Left forelimb (tissue), 1 donor: ENCODE measurements at regions not wholly inside any gene's neighbourhood (a gene's known extent, or its start where the extent isn't known, plus 50 kb on each side); places are given as distances from the start of the nearest gene placed in this dataset.
A peak's percentile ranks its signal among the peaks of the same experiment; 100 is the strongest.

Experiments
- DNase-seq: peaks from one replicate; pipeline ENCODE4 v3.0.0-alpha.2; 2018; ENCODE audit warnings: low spot score

DNA sequence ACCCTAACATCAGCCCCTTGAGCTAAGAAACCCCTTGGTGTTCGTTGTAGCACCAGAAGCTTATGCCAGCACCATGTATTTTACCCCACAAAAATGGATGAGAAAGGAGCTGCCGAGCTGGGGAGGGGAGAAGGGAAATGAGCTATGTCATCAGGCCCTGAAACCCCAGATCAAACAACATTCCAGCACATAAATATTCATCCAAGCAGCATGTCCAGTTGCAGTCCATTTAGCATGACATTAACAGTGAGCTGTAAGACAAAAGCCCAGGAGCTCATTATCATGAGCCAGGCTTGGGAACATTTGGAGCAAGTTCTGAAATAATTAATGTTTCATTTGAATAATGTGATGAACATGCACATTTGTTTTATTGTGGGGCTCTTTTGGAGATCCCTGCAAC is 630.1 kb upstream of the TMEM132C start:
- DNase-seq, result no peak

DNA sequence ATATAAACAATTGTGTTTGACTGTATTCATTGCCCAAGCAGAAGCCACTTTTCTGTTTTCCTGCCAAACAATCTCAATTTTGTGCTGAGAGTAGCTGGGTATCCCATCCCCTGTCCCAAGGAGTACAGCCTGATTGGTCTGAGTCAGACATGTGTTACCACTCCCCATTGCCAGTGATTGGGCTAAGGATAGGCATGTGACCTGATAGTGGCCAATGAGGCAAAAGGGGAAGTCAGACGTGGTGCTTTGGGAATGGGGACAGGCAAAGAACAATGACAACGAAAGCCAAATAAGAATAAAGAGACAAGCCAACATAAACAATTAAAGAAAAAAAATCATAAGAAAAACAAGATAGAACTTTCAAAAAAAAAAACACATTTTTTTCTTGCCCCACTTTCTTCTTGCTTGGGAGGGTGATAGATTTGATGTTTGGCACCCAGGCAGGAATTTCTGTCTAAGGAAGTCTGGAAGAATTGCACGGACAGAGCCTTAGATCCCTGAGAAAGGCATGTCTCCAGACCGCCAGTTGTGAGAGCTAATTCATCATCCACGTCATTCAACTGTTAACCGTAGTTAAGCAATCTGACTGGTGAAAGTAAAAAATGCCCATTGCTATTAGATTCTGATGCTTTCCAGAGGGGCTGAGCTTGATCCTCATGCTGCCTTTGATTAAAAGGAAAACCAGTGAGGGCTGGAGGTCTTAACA is 626.6 kb upstream of the TMEM132C start:
- no peak for DNase-seq

DNA sequence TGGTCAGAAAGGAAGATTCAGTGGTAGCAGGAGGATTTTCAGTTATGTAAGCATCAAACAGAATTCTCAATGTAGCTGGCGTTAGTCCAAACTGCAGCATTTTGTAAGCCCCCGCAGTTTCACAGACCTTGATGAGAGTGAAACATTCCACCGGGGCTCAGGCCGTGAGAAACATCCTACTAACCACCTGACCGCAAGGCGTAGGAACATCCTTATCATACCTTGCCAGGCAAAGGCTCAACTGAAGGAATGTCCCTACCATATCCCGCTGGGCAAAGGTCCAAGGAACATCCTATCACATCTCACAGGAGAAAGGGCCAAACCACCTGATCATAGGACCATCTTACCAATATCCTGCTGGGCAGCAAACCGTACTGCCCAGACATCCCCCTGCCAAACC is 624.8 kb upstream of the TMEM132C start:
- no peak for DNase-seq

DNA sequence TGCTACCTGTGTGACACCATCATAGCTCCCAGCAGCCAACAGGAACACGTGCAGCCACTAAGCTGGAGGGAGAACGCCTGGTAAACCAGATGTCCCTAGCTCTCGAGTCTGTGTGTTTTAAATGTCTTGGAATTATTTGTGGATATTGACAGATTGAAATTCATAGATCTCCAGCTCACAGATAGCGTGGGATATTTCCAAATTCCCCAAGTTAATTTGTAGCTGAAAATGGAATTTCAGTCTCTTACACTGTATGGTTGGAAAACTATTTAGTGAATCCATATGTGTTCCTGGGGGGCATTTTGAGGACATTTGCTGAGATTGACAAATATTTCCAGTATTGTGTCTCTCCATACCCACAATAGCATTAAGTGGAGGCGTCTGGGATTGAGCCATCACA is 618.6 kb upstream of the TMEM132C start:
- DNase-seq, result no peak

DNA sequence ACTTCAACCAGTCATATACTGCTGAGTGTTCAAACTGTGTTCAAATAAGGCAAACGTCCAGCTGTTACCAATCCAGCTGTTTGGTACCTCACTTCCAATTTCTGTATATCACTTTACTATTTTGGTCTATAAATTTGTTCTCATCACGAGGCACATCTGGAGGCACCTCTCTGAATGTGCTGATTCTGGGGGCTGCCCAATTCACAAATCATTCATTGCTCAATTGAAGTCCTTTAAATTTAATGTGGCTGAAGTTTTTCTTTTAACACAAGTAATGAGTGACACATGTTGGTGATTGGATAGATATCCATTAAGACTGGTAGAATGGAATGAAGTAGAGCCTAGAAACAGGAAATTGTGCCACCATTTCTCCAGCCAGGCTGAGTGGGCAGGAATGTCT is 617.0 kb upstream of the TMEM132C start:
- DNase-seq, result no peak

DNA sequence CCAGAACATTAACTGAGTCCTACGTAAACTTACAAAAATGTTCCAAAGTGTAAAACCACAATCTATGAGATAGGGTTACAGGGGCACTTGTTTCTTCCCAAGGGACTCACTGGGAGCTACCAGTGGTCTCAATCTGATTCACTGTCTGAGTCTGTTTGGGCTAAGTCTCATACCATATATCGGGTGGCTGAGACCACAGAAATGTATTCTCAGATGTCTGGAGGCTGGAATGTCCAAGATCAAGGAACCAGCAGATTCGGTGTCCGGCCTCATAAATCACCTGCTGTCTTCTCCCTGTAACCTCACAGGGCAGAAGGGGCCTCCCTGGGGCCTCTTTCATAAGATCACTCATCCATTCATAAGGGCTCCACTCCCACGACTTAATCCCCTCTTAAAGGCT is 616.3 kb upstream of the TMEM132C start:
- no peak for DNase-seq

DNA sequence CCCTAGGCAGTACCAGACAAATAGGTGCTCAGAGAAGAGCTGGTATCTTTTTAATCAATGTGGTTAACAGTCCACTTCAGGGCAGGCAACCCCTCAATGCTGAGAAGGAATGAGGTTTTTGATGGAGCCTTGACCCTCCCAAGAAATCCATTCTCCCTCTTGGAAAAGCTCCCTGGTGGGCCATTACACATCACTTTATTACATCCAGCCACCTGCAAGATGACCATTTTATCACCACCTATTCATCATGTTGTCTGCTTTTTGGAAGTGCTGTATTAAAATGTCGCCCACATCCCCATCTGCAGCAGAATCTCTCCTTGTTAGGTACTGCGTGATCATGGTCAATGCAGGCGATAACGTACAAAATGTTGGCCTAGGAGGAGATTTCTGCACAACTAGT is 614.7 kb upstream of the TMEM132C start:
- no peak for DNase-seq

DNA sequence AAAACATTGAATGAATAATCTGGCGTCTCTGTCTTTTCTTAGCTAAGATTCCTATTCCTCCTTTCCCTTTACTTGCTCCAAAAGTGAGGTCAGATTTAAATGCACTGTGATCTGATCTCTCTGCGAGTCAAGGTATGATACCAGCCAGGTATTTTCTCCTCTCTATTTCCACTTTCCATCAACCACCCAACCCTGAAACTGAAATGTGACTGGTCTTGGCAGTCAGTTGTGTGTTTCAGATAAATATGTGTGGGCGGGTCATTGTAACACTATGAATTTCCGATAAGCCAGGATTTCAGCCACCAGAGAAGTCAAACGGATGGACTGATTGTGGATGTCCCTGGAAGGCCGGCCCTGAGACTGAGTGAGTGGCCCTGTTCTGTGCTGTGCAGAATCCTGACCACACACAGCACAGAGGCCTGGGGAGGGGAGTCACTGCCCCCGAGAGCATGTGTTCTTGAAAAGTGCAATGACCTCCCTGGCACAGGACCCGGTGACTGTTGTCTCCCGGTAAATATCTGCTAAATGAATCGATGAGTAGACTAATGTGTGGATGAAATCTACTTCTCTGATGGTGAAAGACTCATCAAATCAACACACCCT is 612.5 kb upstream of the TMEM132C start:
- no peak for DNase-seq

DNA sequence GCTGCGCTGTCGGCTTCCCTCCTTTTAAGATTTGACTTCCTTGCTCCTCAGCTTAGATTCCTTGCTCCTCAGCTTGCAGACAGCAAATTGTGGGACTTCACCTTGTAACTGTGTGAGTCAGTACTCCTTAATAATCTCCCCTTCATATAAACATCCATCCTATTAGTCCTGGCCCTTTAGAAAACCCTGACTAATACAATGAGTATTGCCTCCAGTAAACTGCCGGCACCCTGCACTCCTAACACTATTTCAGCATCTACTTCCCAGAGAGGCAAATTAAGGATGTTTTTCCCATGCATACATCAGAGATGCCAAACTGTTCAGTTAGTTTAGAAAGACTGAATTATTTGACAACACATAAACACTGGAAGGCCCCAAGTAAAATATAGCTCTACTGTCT is 611.3 kb upstream of the TMEM132C start:
- DNase-seq, result no peak

DNA sequence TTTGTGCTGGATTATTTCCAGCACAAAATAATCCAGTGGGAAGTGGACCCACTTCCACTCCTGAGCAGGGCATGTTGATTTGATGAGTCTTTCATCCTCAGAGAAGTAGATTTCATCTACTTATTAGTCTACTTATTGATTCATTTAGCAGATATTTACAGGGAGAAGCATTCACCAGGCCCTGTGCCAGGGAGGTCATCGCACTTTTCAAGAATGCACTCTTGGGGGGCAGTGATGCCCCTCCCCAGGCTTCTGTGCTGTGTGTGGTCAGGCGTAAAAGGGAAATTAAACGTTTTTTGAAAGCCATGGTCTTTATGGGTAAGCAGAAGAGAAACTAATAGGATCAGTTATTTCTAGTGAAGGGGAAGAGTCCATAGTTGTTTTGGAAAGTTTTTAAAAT is 610.7 kb upstream of the TMEM132C start:
- no peak for DNase-seq

DNA sequence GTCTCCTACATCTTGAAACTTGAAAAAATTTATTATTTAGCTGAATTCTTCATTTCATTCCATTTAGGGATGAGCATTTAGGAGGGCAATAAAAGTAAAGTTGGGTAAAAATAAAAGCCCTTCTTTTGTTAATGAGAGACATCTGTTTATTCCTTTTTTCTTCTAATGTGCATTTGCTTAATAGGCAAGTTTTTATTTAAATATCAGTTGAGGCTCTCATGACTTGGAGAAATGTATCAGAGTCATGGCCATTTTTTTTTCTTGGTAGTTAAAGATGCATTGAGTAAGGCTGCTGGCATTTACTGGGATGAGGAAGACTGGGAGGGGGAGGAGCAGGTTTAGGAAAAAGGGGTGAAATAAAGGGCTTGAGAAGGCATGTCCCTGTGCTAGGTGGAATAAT is 609.9 kb upstream of the TMEM132C start:
- no peak for DNase-seq

DNA sequence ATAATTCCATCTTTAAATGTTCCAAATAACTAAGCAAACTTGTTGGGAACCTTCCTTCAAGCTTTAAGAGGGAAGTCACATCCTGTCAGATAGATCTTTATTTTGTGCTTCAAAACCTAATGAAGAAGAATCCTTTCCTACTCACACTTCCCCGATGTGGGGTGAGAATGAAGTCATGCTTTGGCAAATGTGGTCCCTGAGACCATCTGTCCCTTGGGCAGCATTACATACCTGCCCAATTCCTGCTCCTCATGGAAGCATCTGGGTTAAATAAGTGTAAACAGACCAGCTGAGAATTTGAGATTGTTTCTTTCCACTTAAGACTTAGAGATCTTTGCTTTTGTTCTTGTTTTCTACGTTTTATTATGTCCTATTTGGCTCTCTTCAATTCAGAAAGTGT is 606.0 kb upstream of the TMEM132C start:
- no peak for DNase-seq

DNA sequence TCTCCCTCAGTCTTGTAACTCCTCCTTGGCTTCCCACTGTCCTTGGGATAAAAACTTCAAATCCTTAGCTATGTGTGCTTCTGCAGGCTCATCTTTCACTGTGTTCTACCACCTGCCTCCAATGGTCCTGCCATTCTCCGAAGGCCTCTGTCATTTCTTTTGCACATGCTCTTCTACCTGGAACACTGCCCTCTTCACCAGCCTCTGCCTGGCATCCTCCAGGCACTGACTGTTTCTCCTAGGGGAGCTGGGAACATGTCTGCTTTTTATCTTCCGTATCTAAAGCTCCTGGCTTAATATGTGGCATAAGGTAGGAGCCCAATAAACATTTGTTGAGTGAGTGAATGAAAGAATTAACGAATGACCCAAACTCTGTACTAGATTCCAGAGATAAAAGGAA is 603.3 kb upstream of the TMEM132C start:
- DNase-seq, result no peak

DNA sequence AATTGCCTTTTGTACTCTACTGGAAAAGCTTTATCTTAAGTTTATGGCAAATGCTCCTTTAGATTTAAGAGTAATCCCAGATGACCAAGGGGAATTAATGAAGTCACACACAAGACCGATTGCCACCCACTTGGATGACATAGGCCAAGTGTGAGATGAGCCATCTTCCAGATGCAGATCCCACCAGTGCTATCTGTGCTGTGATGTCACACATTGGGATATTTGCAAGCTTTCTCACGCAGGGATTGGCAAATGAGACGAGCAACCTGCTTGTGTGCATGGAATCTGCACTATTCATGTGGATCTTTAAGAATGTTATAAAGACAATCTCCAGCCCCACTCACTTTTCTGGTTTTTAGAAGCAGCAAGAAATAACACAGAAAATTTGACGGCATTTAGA is 602.1 kb upstream of the TMEM132C start:
- no peak for DNase-seq

DNA sequence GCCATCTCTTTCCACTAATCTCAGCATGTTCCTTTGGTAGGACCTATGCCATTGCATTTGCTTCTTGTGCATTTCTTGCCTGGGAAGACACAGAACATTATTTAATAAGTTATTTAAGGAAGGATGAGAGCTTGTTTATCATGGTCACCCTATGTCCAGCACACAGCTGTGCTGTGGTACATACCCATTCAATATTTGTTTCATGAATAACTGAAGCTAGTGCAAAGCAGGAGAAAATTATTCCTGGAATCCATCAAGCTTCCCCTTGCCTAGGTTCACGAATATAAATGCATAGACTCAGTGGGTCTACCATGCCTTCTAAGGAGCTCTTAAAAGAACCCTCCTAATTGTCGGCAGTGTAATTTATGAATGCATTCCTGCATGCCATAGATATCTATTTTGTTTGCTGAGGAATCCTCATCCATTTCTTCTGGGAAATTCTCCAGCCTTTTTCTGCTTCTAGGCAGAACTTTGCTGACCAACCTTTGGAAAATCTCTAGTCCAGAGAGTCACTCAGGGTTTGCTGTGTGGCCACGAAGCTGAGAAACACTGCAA is 599.8 kb upstream of the TMEM132C start:
- no peak for DNase-seq

DNA sequence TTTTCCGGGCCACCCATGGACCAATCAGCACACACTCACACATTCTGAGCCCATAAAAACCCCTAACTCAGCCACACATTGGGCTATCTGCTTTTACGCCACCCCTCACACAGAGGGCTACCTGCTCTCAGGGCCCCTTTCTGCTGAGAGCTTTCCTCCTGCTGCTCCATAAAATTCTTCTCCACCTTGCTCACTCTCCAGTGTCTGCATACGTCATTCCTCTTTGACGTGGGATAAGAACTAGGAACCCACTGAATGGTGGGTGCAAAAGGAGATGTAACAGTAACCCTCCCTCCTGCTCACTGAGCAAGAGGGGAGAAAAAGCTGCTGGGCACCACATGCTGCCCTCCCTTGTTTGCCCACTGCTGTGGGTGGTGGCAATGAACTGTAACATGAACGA is 596.7 kb upstream of the TMEM132C start:
- DNase-seq, result no peak

DNA sequence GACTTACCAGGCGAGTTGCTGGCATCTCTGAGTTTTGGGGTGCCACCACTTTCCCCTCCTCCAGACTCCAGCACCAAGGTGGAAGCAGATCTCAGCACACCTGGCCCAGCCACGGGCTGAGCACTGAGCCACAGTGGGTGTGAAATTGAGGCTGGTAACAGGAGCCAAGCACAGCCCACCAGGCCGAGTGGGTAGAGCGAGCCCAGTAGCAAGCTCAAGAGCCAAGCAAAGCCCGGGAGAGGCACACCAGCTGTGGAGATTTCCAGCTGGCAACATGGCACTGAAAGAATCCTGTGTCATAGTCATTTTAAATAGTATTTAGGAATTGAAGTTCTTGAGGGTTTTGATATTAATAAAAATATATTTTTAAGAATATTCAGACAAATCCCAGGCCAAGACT is 596.2 kb upstream of the TMEM132C start:
- no peak for DNase-seq

DNA sequence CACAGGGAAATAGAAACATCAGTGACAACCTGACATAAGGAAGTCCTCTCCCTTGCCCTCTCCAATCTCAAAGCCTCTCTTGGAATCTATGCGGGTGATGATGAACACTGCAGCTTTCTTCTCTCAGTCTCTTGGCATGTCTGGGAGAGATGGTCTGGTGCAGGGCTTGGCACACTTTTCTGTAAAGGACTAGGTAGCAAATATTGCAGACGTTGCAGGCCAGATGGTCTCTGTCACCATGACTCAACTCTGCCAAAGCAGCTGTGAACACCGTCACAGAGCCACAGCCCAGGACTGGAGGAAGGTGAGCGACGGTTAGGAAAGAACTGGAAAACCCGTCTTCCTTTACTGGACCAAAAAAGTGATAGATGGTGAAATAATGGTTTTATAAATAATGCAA is 591.0 kb upstream of the TMEM132C start:
- DNase-seq, result no peak

DNA sequence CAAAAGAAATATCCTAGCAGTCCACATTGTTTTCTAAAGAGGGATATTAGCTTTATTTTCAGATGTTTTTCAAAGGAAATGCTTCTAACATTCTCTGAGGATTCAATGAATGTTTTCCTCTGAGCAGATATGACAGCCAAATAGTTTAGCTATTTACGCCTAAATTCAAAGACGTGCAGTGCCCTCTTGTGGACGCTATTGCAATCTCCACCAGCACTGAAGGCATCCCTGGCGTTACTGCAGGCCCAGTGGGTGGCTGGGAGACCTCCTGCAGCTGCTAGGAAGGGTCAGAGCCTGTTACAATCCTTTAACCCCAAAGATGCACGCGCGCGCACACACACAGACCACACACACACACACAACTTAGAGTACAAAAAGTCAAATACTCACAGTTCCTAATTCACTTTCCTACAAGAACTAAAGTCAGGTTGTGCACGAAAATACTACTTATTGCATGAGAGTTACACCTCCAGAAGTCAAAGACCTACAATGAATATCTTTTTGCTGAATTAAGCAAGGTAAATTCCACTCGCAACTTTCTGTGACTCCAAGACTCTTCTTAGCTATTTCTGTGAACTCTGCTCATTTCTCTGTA is 589.3 kb upstream of the TMEM132C start:
- DNase-seq, result peak; percentile 77

DNA sequence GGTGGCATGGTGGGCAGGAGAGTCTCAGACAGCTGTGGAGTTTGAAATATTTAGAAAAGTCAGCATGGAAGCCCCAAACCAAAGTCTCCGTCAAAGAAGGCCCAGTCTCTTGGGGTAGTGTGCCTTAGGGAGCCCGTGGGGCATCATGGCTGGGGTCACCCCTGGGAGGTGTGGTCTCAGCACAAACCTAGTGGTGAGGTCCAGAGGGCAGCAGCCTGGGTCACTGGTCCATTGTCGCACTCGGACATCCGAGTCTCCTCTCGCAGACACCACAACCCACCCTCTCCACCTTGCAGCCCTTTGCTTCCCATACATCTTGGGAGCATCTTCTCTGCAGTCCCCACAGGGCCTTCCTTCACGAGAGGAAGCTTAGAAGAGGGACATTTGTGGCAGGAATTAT is 588.0 kb upstream of the TMEM132C start:
- no peak for DNase-seq

DNA sequence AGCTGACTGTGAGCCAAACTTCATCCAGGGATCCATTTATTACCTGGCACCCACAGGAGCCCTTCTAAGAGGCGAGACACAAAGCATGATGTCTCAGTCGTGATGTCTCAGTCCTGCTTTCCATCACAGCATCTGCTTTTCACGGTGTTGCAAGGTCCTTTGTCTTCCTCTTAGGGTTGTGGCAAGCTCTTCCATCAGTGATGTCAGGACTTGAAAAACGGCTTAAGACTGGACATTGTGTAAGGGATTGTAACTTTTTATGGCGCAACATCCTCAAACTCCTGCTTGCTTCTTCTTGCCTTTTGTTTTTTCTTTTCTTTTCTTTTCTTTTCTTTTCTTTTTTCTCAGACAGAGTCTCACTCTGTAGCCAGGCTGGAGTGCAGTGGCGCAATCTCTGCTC is 586.5 kb upstream of the TMEM132C start:
- DNase-seq, result no peak

DNA sequence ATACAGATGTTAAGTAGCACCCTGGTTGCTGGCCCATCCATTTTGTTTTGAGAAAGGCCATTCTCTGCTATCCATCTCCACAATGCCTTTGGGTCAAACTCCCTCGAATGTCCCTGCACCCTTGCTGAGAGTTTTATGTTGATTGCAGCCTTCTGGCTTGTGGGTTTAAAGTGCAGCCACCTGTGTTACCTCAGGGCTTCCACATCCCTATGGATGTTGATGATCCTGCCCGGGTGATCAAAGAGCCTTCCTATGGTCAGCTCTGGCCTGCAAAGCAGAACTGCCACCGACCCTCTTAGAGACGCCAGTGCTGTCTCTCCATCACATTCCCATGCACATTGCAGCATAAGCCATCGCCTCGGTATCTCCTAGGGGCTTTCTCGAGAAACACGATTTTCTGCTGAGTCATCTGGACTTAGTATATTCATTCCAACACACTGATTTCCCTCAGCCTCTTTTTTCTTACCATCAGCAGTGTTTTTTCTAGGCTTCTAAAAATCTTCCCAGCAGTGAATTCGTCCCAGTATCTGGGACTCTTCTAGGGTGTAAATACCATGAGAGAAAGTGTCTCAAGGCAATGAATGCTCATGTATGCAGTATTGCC is 585.7 kb upstream of the TMEM132C start:
- DNase-seq, result no peak

DNA sequence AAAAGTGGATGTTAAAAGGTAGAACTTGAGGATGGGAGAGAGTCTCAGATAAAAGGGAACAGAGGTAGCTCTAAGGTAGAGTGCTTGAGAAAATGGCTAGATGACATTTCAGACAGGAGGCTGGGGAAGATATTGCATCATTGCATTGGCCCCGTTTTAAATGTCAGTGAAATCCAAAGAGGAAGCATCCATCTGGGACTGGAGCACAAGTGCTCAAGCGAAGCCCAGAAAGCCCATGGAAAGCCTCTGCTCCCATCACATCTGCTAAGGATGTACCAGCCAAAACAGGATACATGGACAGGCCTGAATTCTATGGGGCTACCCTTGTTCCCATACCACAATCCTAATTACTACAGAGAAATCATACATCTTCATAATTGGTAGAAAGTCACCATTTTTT is 581.5 kb upstream of the TMEM132C start:
- DNase-seq, result no peak
